Upper lobe of right lung (tissue), 1 donor: ENCODE measurements at regions not wholly inside any gene's neighbourhood (a gene's known extent, or its start where the extent isn't known, plus 50 kb on each side); places are given as distances from the start of the nearest gene placed in this dataset.

ENCODE experiments used
- ATAC-seq: fragments of 200-7000 bp; cut with Tn5 transposase; one replicate; pipeline ENCODE4 v1.9.1; 2020; ENCODE audit warnings: mild to moderate bottlenecking, moderate library complexity
- DNase-seq: peaks from one replicate; pipeline ENCODE4 v3.0.0-alpha.2; 2020
- H3K27ac ChIP-seq: fragments of 200-600 bp; one replicate; pipeline ENCODE4 v1.8.0; 2022
- H3K27me3 ChIP-seq: fragments of 200-600 bp; one replicate; pipeline ENCODE4 v1.8.0; 2022; ENCODE audit warnings: mild to moderate bottlenecking
- H3K36me3 ChIP-seq: fragments of 200-600 bp; one replicate; pipeline ENCODE4 v1.8.0; 2022
- H3K4me1 ChIP-seq: fragments of 200-600 bp; one replicate; pipeline ENCODE4 v1.8.0; 2022
- H3K4me3 ChIP-seq: fragments of 200-600 bp; one replicate; pipeline ENCODE4 v1.8.0; 2022; ENCODE audit warnings: mild to moderate bottlenecking
- H3K9me3 ChIP-seq: fragments of 200-600 bp; one replicate; pipeline ENCODE4 v1.8.0; 2022
- intact Hi-C: fragments of 100-400 bp; cut with DNase I; formaldehyde crosslinking; loops from one replicate; pipeline ENCODE4 v1.11.0; 2022
- TF ChIP-seq, protein P1 (sequence below): fragments of 200-600 bp; IDR thresholded peaks from one replicate; pipeline ENCODE4 v1.8.0; 2022; ENCODE audit warnings: antibody characterized with exemption
- donor health status: DM: no; HTN: yes; CAD: no; lungs with severe emphysema.

DNA sequence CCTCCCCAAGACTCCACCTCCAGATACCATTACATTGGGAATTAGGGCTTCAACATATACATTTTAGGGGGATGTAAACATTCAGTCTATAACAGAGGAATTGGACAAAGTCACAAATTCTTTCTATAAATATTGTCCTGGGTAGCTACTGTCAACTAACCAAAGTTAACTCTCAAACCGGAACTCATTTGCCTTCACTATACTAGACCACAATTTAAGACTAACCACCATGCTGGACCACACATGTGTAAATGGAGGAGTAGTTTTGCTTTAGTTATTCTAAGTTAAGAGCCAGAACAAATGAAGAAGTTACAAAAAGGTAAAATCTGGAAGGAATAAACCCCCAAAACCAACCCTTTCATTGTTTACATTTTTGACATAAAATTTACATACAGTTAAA lies 222.8 kb downstream of the NDFIP2 start:
- Histone ChIP-seq H3K4me3 (no peak overlapping the region), H3K27me3 (no peaks in the 10 kb centered on the region), H3K27ac (no peak overlapping the region), H3K36me3 (no peaks in the 10 kb centered on the region), H3K9me3 (no peaks in the 10 kb centered on the region), H3K4me1 (no peaks in the 10 kb centered on the region)
- TF ChIP-seq, protein P1, sequence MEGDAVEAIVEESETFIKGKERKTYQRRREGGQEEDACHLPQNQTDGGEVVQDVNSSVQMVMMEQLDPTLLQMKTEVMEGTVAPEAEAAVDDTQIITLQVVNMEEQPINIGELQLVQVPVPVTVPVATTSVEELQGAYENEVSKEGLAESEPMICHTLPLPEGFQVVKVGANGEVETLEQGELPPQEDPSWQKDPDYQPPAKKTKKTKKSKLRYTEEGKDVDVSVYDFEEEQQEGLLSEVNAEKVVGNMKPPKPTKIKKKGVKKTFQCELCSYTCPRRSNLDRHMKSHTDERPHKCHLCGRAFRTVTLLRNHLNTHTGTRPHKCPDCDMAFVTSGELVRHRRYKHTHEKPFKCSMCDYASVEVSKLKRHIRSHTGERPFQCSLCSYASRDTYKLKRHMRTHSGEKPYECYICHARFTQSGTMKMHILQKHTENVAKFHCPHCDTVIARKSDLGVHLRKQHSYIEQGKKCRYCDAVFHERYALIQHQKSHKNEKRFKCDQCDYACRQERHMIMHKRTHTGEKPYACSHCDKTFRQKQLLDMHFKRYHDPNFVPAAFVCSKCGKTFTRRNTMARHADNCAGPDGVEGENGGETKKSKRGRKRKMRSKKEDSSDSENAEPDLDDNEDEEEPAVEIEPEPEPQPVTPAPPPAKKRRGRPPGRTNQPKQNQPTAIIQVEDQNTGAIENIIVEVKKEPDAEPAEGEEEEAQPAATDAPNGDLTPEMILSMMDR: no peak
- ATAC-seq (no peak), DNase-seq (no peak)
- intact Hi-C loops: no loop called here

DNA sequence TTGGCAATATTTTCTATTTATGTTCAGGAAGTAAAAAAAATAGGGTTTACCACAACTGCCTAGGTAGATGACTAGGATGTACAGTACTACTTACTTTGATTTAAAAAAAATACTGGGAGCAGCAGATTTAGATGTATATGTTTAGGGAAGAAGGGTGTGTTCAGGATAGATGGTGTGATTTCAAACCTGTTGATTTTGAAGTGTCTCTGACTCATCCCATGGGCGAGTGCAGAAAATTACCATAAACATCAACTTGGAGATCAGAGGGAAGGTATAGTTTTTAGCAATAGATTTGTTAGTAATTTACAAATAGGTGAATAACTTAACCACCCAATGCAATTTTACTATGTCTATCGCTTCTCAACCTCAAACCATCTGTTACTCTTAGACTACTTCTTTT lies 214.8 kb downstream of the NDFIP2 start:
- no peaks in the 10 kb centered on the region for H3K4me1 ChIP-seq
- no peak for ATAC-seq
- TF ChIP-seq, protein P1: no peak
- H3K27me3 ChIP-seq: no peaks in the 10 kb centered on the region
- H3K27ac ChIP-seq: no peak overlapping the region
- H3K4me3 ChIP-seq: no peak overlapping the region
- no peaks in the 10 kb centered on the region for H3K36me3 ChIP-seq
- intact Hi-C loops: no loop called here
- DNase-seq: no peak
- H3K9me3 ChIP-seq: no peaks in the 10 kb centered on the region

DNA sequence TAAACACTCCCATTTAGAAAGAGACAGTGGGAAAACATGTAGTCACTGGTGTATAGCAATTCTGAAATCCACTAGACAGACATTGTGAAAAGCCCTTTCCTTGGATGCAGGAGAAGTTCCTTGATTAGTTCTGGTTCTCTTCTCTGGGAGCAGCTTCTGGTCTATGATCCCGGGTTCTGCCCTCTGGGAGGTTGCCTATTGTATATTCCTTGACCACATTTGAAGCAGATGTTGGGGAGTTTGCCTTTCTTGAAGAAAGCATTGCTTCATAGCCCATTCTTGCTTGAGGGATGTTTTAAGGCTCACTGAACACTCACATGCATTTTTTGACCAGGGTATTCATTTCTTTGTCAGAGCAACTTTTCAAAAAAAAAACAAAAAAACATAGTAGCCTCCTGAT lies 211.9 kb downstream of the NDFIP2 start:
- ATAC-seq (no peak), DNase-seq (no peak)
- TF ChIP-seq, protein P1: no peak
- H3K27ac ChIP-seq: no peak overlapping the region
- H3K4me3 ChIP-seq: no peak overlapping the region
- no peaks in the 10 kb centered on the region for H3K27me3 ChIP-seq
- H3K4me1 ChIP-seq: no peaks in the 10 kb centered on the region
- no peaks in the 10 kb centered on the region for H3K36me3 ChIP-seq
- H3K9me3 ChIP-seq: no peaks in the 10 kb centered on the region
- intact Hi-C loops: no loop called here

DNA sequence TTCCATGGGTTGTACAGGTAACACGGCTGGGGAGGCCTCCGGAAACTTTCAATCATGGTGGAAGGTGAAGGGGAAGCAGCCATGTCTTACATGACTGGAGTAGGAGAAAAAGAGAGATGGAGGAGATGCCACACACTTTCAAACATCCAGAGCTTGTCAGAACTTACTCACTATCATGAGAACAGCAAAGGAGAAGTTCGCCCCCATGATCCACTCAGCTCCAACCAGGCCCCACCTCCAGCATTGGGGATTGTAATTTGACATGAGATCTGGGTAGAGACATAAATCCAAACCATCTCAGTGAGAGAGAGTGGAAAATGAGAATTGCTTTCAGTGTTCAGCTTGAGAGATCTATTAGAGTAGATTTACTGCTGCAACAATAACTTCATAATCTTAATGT lies 210.9 kb downstream of the NDFIP2 start:
- intact Hi-C loops: no loop called here
- DNase-seq: no peak
- Histone ChIP-seq H3K4me1 (no peaks in the 10 kb centered on the region), H3K27ac (no peak overlapping the region), H3K4me3 (no peak overlapping the region), H3K27me3 (no peaks in the 10 kb centered on the region), H3K36me3 (no peaks in the 10 kb centered on the region), H3K9me3 (no peaks in the 10 kb centered on the region)
- TF ChIP-seq, protein P1: no peak
- ATAC-seq: no peak

DNA sequence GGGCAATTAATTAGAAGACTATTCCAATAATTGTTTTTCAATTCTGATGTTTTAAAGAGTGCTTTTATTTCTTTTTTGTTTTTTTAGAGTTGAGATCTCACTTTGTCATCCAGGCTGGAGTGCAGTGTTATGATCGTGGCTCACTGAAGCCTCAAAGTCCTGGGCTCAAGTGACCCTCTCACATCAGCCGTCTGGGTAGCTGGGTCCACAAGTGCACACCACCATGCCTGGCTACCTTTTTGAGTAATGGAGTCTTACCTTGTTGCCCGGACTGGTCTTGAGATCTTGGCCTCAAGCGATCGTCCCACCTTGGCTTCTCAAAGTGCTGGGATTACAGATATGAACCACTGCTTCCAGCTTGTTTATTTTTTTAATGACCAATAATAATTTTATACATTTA lies 207.8 kb downstream of the NDFIP2 start:
- no peaks in the 10 kb centered on the region for H3K9me3 ChIP-seq
- H3K27ac ChIP-seq: no peak overlapping the region
- no peaks in the 10 kb centered on the region for H3K27me3 ChIP-seq
- no peaks in the 10 kb centered on the region for H3K36me3 ChIP-seq
- H3K4me1 ChIP-seq: no peaks in the 10 kb centered on the region
- ATAC-seq (no peak), DNase-seq (no peak)
- no peak overlapping the region for H3K4me3 ChIP-seq
- TF ChIP-seq, protein P1: no peak
- intact Hi-C loops: no loop called here

DNA sequence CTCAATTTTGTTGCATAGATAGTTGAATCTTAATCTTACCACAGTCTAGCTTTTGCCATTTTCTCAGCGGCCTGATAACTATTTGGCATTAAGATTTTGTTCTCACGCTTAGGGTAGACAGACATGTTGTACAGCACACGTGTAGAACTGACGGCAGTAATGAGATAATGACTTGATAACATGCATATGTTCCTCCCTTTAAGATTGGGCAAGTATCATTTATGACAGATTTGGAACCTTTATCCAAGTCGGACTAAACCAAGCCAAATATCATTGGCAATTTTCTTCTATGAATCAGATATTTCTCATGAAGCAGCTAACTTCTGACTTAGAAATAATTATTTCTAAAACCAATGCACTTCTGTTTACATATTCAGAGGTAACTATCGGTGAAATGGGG lies 205.5 kb downstream of the NDFIP2 start:
- no peaks in the 10 kb centered on the region for H3K27me3 ChIP-seq
- no peaks in the 10 kb centered on the region for H3K36me3 ChIP-seq
- H3K9me3 ChIP-seq: no peaks in the 10 kb centered on the region
- DNase-seq: no peak
- ATAC-seq: no peak
- H3K27ac ChIP-seq: no peak overlapping the region
- no peak overlapping the region for H3K4me3 ChIP-seq
- intact Hi-C loops: no loop called here
- TF ChIP-seq, protein P1: no peak
- no peaks in the 10 kb centered on the region for H3K4me1 ChIP-seq
